ENCODE measurements at regions not wholly inside any gene's neighbourhood (a gene's known extent, or its start where the extent isn't known, plus 50 kb on each side); places are given as distances from the start of the nearest gene placed in this dataset.

- no peak for DNase-seq
Observed at GRCh38 chr6:100268326-100268725, 196.4 kb downstream of the SIM1 start.

- DNase-seq, result no peak
Observed at GRCh38 chr6:100267721-100268123, 197.0 kb downstream of the SIM1 start.

- DNase-seq, result no peak
Observed at GRCh38 chr6:100266494-100267401, 198.0 kb downstream of the SIM1 start.

- DNase-seq, result no peak
Observed at GRCh38 chr6:100262086-100262485, 202.6 kb downstream of the SIM1 start.

- no peak for DNase-seq
Observed at GRCh38 chr6:100261486-100261885, 203.2 kb downstream of the SIM1 start.

- no peak for DNase-seq
Observed at GRCh38 chr6:100260584-100260983, 204.1 kb downstream of the SIM1 start.

- no peak for DNase-seq
Observed at GRCh38 chr6:100259865-100260264, 204.9 kb downstream of the SIM1 start.

- no peak for DNase-seq
Observed at GRCh38 chr6:100258752-100259151, 206.0 kb downstream of the SIM1 start.

GRCh38 chr6:100257793-100258395, 206.8 kb downstream of the SIM1 start:
- no peak for DNase-seq

- DNase-seq, result no peak
Observed at GRCh38 chr6:100255701-100256100, 209.0 kb downstream of the SIM1 start.

- no peak for DNase-seq
Observed at GRCh38 chr6:100247123-100247522, 217.6 kb downstream of the SIM1 start.

GRCh38 chr6:100246206-100246605, 218.5 kb downstream of the SIM1 start:
- DNase-seq, result no peak

- DNase-seq, result no peak
Observed at GRCh38 chr6:100240798-100241197, 223.9 kb downstream of the SIM1 start.

GRCh38 chr6:100237821-100238220, 226.9 kb downstream of the SIM1 start:
- no peak for DNase-seq

- DNase-seq, result no peak
Observed at GRCh38 chr6:100236389-100236788, 228.3 kb downstream of the SIM1 start.

- DNase-seq, result no peak
Observed at GRCh38 chr6:100235631-100236030, 229.1 kb downstream of the SIM1 start.

- no peak for DNase-seq
Observed at GRCh38 chr6:100234625-100235024, 230.1 kb downstream of the SIM1 start.

- DNase-seq, result no peak
Observed at GRCh38 chr6:100232781-100233573, 231.7 kb downstream of the SIM1 start.

GRCh38 chr6:100230953-100231316, 233.8 kb downstream of the SIM1 start:
- DNase-seq, result no peak

GRCh38 chr6:100230115-100230952, 234.4 kb downstream of the SIM1 start:
- no peak for DNase-seq

GRCh38 chr6:100229512-100229911, 235.2 kb downstream of the SIM1 start:
- DNase-seq, result no peak

Data from amygdala (tissue), 56 donors.